Activated CD4-positive, alpha-beta T cell treated with anti-CD3 and anti-CD28 coated beads for 24 hours (primary cell): ENCODE measurements at regions not wholly inside any gene's neighbourhood (a gene's known extent, or its start where the extent isn't known, plus 50 kb on each side); places are given as distances from the start of the nearest gene placed in this dataset.
"Not testable (repeated sequence)": the region's sequence is repeated elsewhere in the genome, so short reads cannot be mapped to it uniquely, and the experiment has no call there.

ENCODE experiments used
- DNase-seq, 2 donors: peaks; one replicate each; pipeline ENCODE4 v3.0.0-alpha.2; 2020; ENCODE audit warnings: low read depth in 2 of 2

- no peak for DNase-seq
Observed at GRCh38 chr11:70892889-70893288, 359.5 kb downstream of the SHANK2 start.

GRCh38 chr11:70894566-70895365 lies 357.6 kb downstream of the SHANK2 start:
- DNase-seq, result no peak

- DNase-seq, result no peak
Observed at GRCh38 chr11:70895366-70895670, 357.1 kb downstream of the SHANK2 start.

- DNase-seq, result no peak
Observed at GRCh38 chr11:70897429-70897828, 354.9 kb downstream of the SHANK2 start.

GRCh38 chr11:70899616-70900015 lies 352.8 kb downstream of the SHANK2 start:
- DNase-seq, result no peak

- DNase-seq, result no peak
Observed at GRCh38 chr11:70900540-70900939, 351.8 kb downstream of the SHANK2 start.

- DNase-seq, result no peak
Observed at GRCh38 chr11:70901951-70902521, 350.3 kb downstream of the SHANK2 start.

- DNase-seq, result not testable (repeated sequence)
Observed at GRCh38 chr11:70903229-70903628, 349.1 kb downstream of the SHANK2 start.

GRCh38 chr11:70906101-70906500 lies 346.3 kb downstream of the SHANK2 start:
- DNase-seq, result no peak

- DNase-seq, result no peak
Observed at GRCh38 chr11:70908223-70908622, 344.2 kb downstream of the SHANK2 start.

GRCh38 chr11:70910835-70911234 lies 341.5 kb downstream of the SHANK2 start:
- no peak for DNase-seq

- DNase-seq, result no peak
Observed at GRCh38 chr11:70912226-70912840, 340.0 kb downstream of the SHANK2 start.

GRCh38 chr11:70913715-70914231 lies 338.6 kb downstream of the SHANK2 start:
- DNase-seq, result no peak

- DNase-seq, result no peak
Observed at GRCh38 chr11:70914496-70914895, 337.9 kb downstream of the SHANK2 start.

GRCh38 chr11:70915158-70915985 lies 337.0 kb downstream of the SHANK2 start:
- DNase-seq, result no peak

GRCh38 chr11:70916351-70916750 lies 336.0 kb downstream of the SHANK2 start:
- DNase-seq, result no peak

GRCh38 chr11:70918242-70918641 lies 334.1 kb downstream of the SHANK2 start:
- DNase-seq, result no peak

- no peak for DNase-seq
Observed at GRCh38 chr11:70921804-70922203, 330.6 kb downstream of the SHANK2 start.

GRCh38 chr11:70924108-70924507 lies 328.3 kb downstream of the SHANK2 start:
- no peak for DNase-seq

GRCh38 chr11:70925238-70925637 lies 327.1 kb downstream of the SHANK2 start:
- no peak for DNase-seq

GRCh38 chr11:70926543-70927201 lies 325.7 kb downstream of the SHANK2 start:
- DNase-seq, result no peak
